GM12878 (cell line): ENCODE measurements at regions not wholly inside any gene's neighbourhood (a gene's known extent, or its start where the extent isn't known, plus 50 kb on each side); places are given as distances from the start of the nearest gene placed in this dataset.
"Not testable (repeated sequence)": the region's sequence is repeated elsewhere in the genome, so short reads cannot be mapped to it uniquely, and the experiment has no call there.

Experiments
- ATAC-seq: fragments of 200-7000 bp; cut with Tn5 transposase; 3 replicates; pipeline ENCODE4 v1.9.1; 2020; ENCODE audit warnings: mild to moderate bottlenecking, moderate library complexity
- BruUV-seq: library from RNA; stranded (reverse); fragments of 400-500 nt; replicated peaks from 2 replicates; lab custom pipeline; 2021; lab: Mats Ljungman, UMichigan
- CTCF ChIA-PET: fragments of 300-600 bp; sonication (Branson Sonifier 250); formaldehyde crosslinking; extraction: SDS; loops from one replicate; lab custom pipeline; 2021; ENCODE audit warnings: inconsistent platforms; lab: Yijun Ruan, JAX
- POLR2A ChIA-PET: fragments of 350-600 bp; formaldehyde crosslinking; extraction: SDS; loops from one replicate; lab custom pipeline; 2021; ENCODE audit warnings: inconsistent platforms; lab: Charles Lee
- RAD21 ChIA-PET: fragments of 300-600 bp; sonication (Branson Sonifier 250); formaldehyde crosslinking; loops from one replicate; lab custom pipeline; 2023; ENCODE audit warnings: antibody characterized with exemption; ENCODE audit not compliant: unreplicated experiment; lab: Charles Lee
- SMC1A ChIA-PET: fragments of 300-600 bp; sonication (Branson Sonifier 250); formaldehyde crosslinking; loops from one replicate; lab custom pipeline; 2023; ENCODE audit not compliant: unreplicated experiment, uncharacterized antibody; lab: Charles Lee
- DNase-seq: peaks from one replicate; pipeline ENCODE4 v3.0.0-alpha.2; 2011; ENCODE audit warnings: low read depth, low spot score
- FAIRE-seq: peaks from 3 replicates; lab custom pipeline; 2011; peaks lifted over from hg19 to GRCh38; lab: Jason Lieb, UNC
- H2AFZ ChIP-seq: 2 replicates; pipeline ENCODE4 v1.6.0; 2011; ENCODE audit warnings: low read depth, low read length, control low read depth; ENCODE audit not compliant: control insufficient read depth
- H3K27ac ChIP-seq: 2 replicates; pipeline ENCODE4 v1.5.1; 2011; ENCODE audit warnings: control low read depth; ENCODE audit not compliant: control insufficient read depth, insufficient read depth
- H3K27me3 ChIP-seq, 2 experiments: replicated peaks in 1 of 2; 2 replicates each; pipeline versions ENCODE4 v1.6.0 to v1.6.1; 2011; ENCODE audit warnings: low read length in 1 of 2; ENCODE audit not compliant: control insufficient read depth in 2 of 2, insufficient read depth in 2 of 2
- H3K36me3 ChIP-seq, 2 experiments: 2 replicates each; pipeline ENCODE4 v1.5.1; 2011; ENCODE audit warnings: low read length in 1 of 2; ENCODE audit not compliant: control insufficient read depth in 2 of 2, insufficient read depth in 2 of 2
- H3K4me1 ChIP-seq: 2 replicates; pipeline ENCODE4 v1.6.1; 2011; ENCODE audit warnings: mild to moderate bottlenecking, low read length, moderate library complexity, mixed read lengths; ENCODE audit not compliant: control insufficient read depth, insufficient read depth
- H3K4me2 ChIP-seq: 2 replicates; pipeline ENCODE4 v1.6.0; 2011; ENCODE audit warnings: control low read depth; ENCODE audit not compliant: control insufficient read depth, insufficient read depth
- H3K4me3 ChIP-seq: fragments of 200-600 bp; sonication (generic); 2 replicates; pipeline ENCODE4 v1.5.1; 2016
- H3K79me2 ChIP-seq: 2 replicates; pipeline ENCODE4 v1.6.0; 2011; ENCODE audit warnings: low read length; ENCODE audit not compliant: control insufficient read depth, insufficient read depth
- H3K9ac ChIP-seq: 2 replicates; pipeline ENCODE4 v1.8.0; 2011; ENCODE audit warnings: low read length, control low read depth, mixed read lengths; ENCODE audit not compliant: control insufficient read depth, insufficient read depth
- H3K9me3 ChIP-seq: replicated peaks from 3 replicates; pipeline ENCODE4 v1.5.1; 2011; ENCODE audit warnings: mild to moderate bottlenecking, low read length; ENCODE audit not compliant: control insufficient read depth, insufficient read depth
- H4K20me1 ChIP-seq: 2 replicates; pipeline ENCODE4 v1.6.0; 2011; ENCODE audit not compliant: control insufficient read depth, insufficient read depth
- ASH2L ChIP-seq: fragments of 300-600, 200-600 bp; sonication (generic); IDR thresholded peaks from 2 replicates; pipeline ENCODE4 v1.6.1; 2017; ENCODE audit warnings: low read depth, mild to moderate bottlenecking, borderline replicate concordance
- CBFB ChIP-seq: IDR thresholded peaks from 2 replicates; pipeline ENCODE4 v1.6.1; 2016; ENCODE audit warnings: antibody characterized with exemption, low read depth
- HDGF ChIP-seq: fragments of 450-650 bp; IDR thresholded peaks from 2 replicates; pipeline ENCODE4 v1.6.1; 2016; ENCODE audit warnings: antibody characterized with exemption
- IRF4 ChIP-seq: IDR thresholded peaks from 2 replicates; pipeline ENCODE4 v1.6.1; 2011; ENCODE audit warnings: low read depth, low read length
- NFIC ChIP-seq: IDR thresholded peaks from 2 replicates; pipeline ENCODE4 v1.6.1; 2012; ENCODE audit warnings: low read depth, mild to moderate bottlenecking, inconsistent platforms, low read length, moderate library complexity
- NR2C1 ChIP-seq: fragments of 450-650 bp; IDR thresholded peaks from 2 replicates; pipeline ENCODE4 v1.6.1; 2017; ENCODE audit warnings: antibody characterized with exemption, mild to moderate bottlenecking, moderate library complexity
- PAX8 ChIP-seq: fragments of 450-650 bp; IDR thresholded peaks from 2 replicates; pipeline ENCODE4 v1.6.1; 2017; ENCODE audit warnings: mild to moderate bottlenecking, moderate library complexity
- POU2F2 ChIP-seq: IDR thresholded peaks from 3 replicates; pipeline ENCODE4 v1.6.1; 2011; ENCODE audit warnings: low read depth, mild to moderate bottlenecking, low read length, borderline replicate concordance
- RBBP5 ChIP-seq: fragments of 200-600 bp; sonication (generic); conservative IDR thresholded peaks from 2 replicates; pipeline ENCODE4 v1.6.1; 2016
- RELA ChIP-seq: fragments of 450-650 bp; IDR thresholded peaks from 2 replicates; pipeline ENCODE4 v1.8.0; 2014; ENCODE audit warnings: borderline replicate concordance; ENCODE audit not compliant: partially characterized antibody
- TCF3 ChIP-seq: IDR thresholded peaks from 2 replicates; pipeline ENCODE4 v1.6.1; 2012; ENCODE audit warnings: low read depth, mild to moderate bottlenecking, low read length, borderline replicate concordance; ENCODE audit not compliant: insufficient read depth
- WGBS: methylation state at CpG from one replicate; pipeline ENCODE4 v1.1.6; 2016; ENCODE audit warnings: low lambda C conversion rate; ENCODE audit not compliant: insufficient replicate concordance, insufficient coverage; ENCODE audit errors: missing lambda C conversion rate; 5-methylcytosine and 5-hydroxymethylcytosine counted together
- in situ Hi-C: fragments of 300-500 bp; cut with MboI; formaldehyde crosslinking; loops from 9 replicates; pipeline ENCODE4 v1.14.3; 2018; ENCODE audit warnings: mixed read lengths
- intact Hi-C: fragments of 100-400 bp; cut with micrococcal nuclease; formaldehyde crosslinking; loops from one replicate; pipeline ENCODE4 v1.14.2; 2022; ENCODE audit not compliant: unreplicated experiment
- TF ChIP-seq, protein P1 (sequence below): IDR thresholded peaks from 2 replicates; pipeline ENCODE4 v1.6.1; 2011; ENCODE audit warnings: borderline replicate concordance, low read depth, mild to moderate bottlenecking, moderate library complexity, mixed read lengths, low read length; ENCODE audit not compliant: insufficient read depth; ENCODE audit errors: extremely low read length
- TF ChIP-seq, protein P2 (sequence below): fragments of 450-650 bp; IDR thresholded peaks from 2 replicates; pipeline ENCODE4 v1.6.1; 2017; ENCODE audit warnings: mild to moderate bottlenecking, low read depth, inconsistent platforms; ENCODE audit not compliant: poor library complexity, severe bottlenecking
- TF ChIP-seq, protein P3 (sequence below): IDR thresholded peaks from 2 replicates; pipeline ENCODE4 v1.6.1; 2011; ENCODE audit warnings: mild to moderate bottlenecking, low read depth, low read length, moderate library complexity; ENCODE audit not compliant: insufficient replicate concordance

DNA sequence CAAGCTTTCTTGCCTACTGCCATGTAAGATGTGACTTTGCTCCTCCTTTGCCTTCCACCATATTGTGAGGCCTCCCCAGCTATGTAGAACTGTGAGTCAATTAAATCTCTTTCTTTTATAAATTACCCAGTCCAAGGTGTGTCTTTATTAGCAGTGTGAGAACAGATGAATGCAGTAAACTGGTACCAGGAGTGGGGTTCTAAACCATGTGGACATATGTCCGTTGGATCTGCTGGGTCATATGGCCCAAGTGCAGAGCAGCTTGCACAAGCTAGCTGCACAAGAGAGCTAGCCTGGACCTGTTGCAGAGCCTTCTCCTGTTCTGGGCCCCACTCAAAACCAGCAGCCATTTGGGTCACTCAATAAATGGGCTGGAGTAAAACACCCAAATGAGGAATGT, 177.1 kb downstream of the HIPK3 start:
- Histone ChIP-seq H3K4me1 (no peaks in the 10 kb centered on the region), H2AFZ (no peak overlapping the region), H3K79me2 (no peaks in the 10 kb centered on the region), H3K27ac (no peak overlapping the region), H3K9me3 (peaks cover 3% of the 10 kb centered on the region; the same call in 2 of the 3 replicates), H3K9ac (no peak overlapping the region), H3K36me3 (no peaks in the 10 kb centered on the region), H3K4me2 (no peak overlapping the region), H3K27me3 (no peaks in the 10 kb centered on the region), H4K20me1 (no peaks in the 10 kb centered on the region), H3K4me3 (no peak overlapping the region)
- FAIRE-seq: no peak
- no peak for ATAC-seq
- TF ChIP-seq, protein P1, sequence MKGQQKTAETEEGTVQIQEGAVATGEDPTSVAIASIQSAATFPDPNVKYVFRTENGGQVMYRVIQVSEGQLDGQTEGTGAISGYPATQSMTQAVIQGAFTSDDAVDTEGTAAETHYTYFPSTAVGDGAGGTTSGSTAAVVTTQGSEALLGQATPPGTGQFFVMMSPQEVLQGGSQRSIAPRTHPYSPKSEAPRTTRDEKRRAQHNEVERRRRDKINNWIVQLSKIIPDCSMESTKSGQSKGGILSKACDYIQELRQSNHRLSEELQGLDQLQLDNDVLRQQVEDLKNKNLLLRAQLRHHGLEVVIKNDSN: no peak
- TF ChIP-seq IRF4 (no peak), RELA (no peak), POU2F2 (no peak), CBFB (no peak), PAX8 (no peak), HDGF (no peak), RBBP5 (no peak), NR2C1 (no peak), NFIC (no peak), ASH2L (no peak), TCF3 (no peak)
- TF ChIP-seq, protein P2, sequence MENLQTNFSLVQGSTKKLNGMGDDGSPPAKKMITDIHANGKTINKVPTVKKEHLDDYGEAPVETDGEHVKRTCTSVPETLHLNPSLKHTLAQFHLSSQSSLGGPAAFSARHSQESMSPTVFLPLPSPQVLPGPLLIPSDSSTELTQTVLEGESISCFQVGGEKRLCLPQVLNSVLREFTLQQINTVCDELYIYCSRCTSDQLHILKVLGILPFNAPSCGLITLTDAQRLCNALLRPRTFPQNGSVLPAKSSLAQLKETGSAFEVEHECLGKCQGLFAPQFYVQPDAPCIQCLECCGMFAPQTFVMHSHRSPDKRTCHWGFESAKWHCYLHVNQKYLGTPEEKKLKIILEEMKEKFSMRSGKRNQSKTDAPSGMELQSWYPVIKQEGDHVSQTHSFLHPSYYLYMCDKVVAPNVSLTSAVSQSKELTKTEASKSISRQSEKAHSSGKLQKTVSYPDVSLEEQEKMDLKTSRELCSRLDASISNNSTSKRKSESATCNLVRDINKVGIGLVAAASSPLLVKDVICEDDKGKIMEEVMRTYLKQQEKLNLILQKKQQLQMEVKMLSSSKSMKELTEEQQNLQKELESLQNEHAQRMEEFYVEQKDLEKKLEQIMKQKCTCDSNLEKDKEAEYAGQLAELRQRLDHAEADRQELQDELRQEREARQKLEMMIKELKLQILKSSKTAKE: no peak
- TF ChIP-seq, protein P3, sequence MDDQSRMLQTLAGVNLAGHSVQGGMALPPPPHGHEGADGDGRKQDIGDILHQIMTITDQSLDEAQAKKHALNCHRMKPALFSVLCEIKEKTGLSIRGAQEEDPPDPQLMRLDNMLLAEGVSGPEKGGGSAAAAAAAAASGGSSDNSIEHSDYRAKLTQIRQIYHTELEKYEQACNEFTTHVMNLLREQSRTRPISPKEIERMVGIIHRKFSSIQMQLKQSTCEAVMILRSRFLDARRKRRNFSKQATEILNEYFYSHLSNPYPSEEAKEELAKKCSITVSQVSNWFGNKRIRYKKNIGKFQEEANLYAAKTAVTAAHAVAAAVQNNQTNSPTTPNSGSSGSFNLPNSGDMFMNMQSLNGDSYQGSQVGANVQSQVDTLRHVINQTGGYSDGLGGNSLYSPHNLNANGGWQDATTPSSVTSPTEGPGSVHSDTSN: no peak
- no peak for DNase-seq
- WGBS: 94% methylated on average over 1 of the region's 1 CpG
- POLR2A ChIA-PET: no interaction called here
- SMC1A ChIA-PET: no interaction called here
- RAD21 ChIA-PET: no interaction called here
- in situ Hi-C loops: no loop called here
- CTCF ChIA-PET: interaction anchor here (0.6 kb wide), 1 partner anchor 72 kb away, joined by 4 read pairs; no protein-coding TSS in a partner anchor
- BruUV-seq: no TSS peak
- intact Hi-C loops: no loop called here

DNA sequence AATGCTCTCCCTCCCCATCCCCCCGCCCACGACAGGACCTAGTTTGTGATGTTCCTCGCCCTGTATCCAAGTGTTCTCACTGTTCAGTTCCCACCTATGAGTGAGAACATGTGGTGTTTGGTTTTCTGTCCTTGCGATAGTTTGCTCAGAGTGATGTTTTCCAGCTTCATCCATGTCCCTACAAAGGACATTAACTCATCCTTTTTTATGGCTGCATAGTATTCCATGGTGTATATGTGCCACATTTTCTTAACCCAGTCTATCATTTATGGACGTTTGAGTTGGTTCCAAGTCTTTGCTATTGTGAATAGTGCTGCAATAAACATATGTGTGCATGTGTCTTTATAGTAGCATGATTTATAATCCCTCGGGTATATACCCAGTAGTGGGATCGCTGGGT, 171.3 kb downstream of the HIPK3 start:
- intact Hi-C loops, H3K4me1 ChIP-seq, DNase-seq, ATAC-seq, H3K4me3 ChIP-seq, H3K27me3 ChIP-seq, H3K79me2 ChIP-seq, H3K27ac ChIP-seq, H2AFZ ChIP-seq, H4K20me1 ChIP-seq, POLR2A ChIA-PET, H3K9ac ChIP-seq, H3K4me2 ChIP-seq, FAIRE-seq, H3K9me3 ChIP-seq, SMC1A ChIA-PET, RAD21 ChIA-PET, H3K36me3 ChIP-seq, BruUV-seq, in situ Hi-C loops, CTCF ChIA-PET: not testable (repeated sequence)
- 66% methylated on average over 7 of the region's 7 CpGs for WGBS
